Liver (tissue), 7 donors: ENCODE measurements at regions not wholly inside any gene's neighbourhood (a gene's known extent, or its start where the extent isn't known, plus 50 kb on each side); places are given as distances from the start of the nearest gene placed in this dataset.

ENCODE experiments used
- DNase-seq: peaks from one replicate; pipeline ENCODE4 v3.0.0-alpha.2; 2017; ENCODE audit warnings: low spot score
- H3K27ac ChIP-seq, 2 donors: one replicate each; pipeline ENCODE4 v1.7.0; 2013; ENCODE audit warnings: inconsistent platforms in 2 of 2, low read length in 2 of 2, control low read depth in 1 of 2, low read depth in 1 of 2, mild to moderate bottlenecking in 1 of 2
- H3K27me3 ChIP-seq, 4 donors: one replicate each; pipeline versions ENCODE4 v1.6.1 to v1.7.0; 2013; ENCODE audit warnings: low read length in 3 of 4, inconsistent platforms in 1 of 4, mild to moderate bottlenecking in 1 of 4, moderate library complexity in 1 of 4; ENCODE audit not compliant: control insufficient read depth in 4 of 4, insufficient read depth in 4 of 4
- H3K36me3 ChIP-seq, 4 donors: one replicate each; pipeline versions ENCODE4 v1.6.1 to v1.7.0; 2013; ENCODE audit warnings: low read length in 3 of 4, mild to moderate bottlenecking in 3 of 4, low read depth in 1 of 4, moderate library complexity in 1 of 4; ENCODE audit not compliant: control insufficient read depth in 4 of 4, insufficient read depth in 3 of 4
- H3K4me1 ChIP-seq, 4 donors: one replicate each; pipeline versions ENCODE4 v1.6.1 to v1.7.0; 2013; ENCODE audit warnings: low read length in 3 of 4, mild to moderate bottlenecking in 3 of 4, moderate library complexity in 1 of 4; ENCODE audit not compliant: control insufficient read depth in 4 of 4, insufficient read depth in 4 of 4
- H3K4me3 ChIP-seq, 3 donors: one replicate each; pipeline versions ENCODE4 v1.6.1 to v1.7.0; 2013; ENCODE audit warnings: low read length in 3 of 3, control low read depth in 1 of 3, low read depth in 1 of 3, mild to moderate bottlenecking in 1 of 3
- H3K9ac ChIP-seq, 2 donors: one replicate each; pipeline ENCODE4 v1.7.0; 2013; ENCODE audit warnings: low read length in 2 of 2, mild to moderate bottlenecking in 2 of 2, moderate library complexity in 2 of 2, control low read depth in 1 of 2, low read depth in 1 of 2
- H3K9me3 ChIP-seq, 4 donors: one replicate each; pipeline versions ENCODE4 v1.6.1 to v1.7.0; 2013; ENCODE audit warnings: low read length in 3 of 4; ENCODE audit not compliant: control insufficient read depth in 4 of 4
- EGR1 ChIP-seq, 2 donors: IDR thresholded peaks; 2 replicates each; pipeline ENCODE4 v1.6.1; 2016 to 2018; ENCODE audit warnings: antibody characterized with exemption in 2 of 2, low read depth in 2 of 2
- FOXA2 ChIP-seq: IDR thresholded peaks from 2 replicates; pipeline ENCODE4 v1.6.1; 2016; ENCODE audit warnings: antibody characterized with exemption
- GABPA ChIP-seq, 2 donors: IDR thresholded peaks in 1 of 2; conservative IDR thresholded peaks in 1 of 2; 2 replicates each; pipeline ENCODE4 v1.6.1; 2016; ENCODE audit warnings: antibody characterized with exemption in 2 of 2, mild to moderate bottlenecking in 1 of 2, moderate library complexity in 1 of 2
- HNF4A ChIP-seq, 2 donors: conservative IDR thresholded peaks; 2 replicates each; pipeline ENCODE4 v1.6.1; 2016; ENCODE audit warnings: antibody characterized with exemption in 2 of 2, mild to moderate bottlenecking in 2 of 2
- HNF4G ChIP-seq: IDR thresholded peaks from 2 replicates; pipeline ENCODE4 v1.6.1; 2016; ENCODE audit warnings: antibody characterized with exemption
- JUND ChIP-seq, 2 donors: IDR thresholded peaks; 2 replicates each; pipeline ENCODE4 v1.6.1; 2016; ENCODE audit warnings: antibody characterized with exemption in 2 of 2
- NR2F2 ChIP-seq: IDR thresholded peaks from 2 replicates; pipeline ENCODE4 v1.6.1; 2016; ENCODE audit warnings: antibody characterized with exemption
- RAD21 ChIP-seq, 2 donors: IDR thresholded peaks; 2 replicates each; pipeline ENCODE4 v1.6.1; 2016; ENCODE audit warnings: antibody characterized with exemption in 2 of 2, mild to moderate bottlenecking in 2 of 2
- RXRA ChIP-seq, 2 donors: IDR thresholded peaks; 2 replicates each; pipeline ENCODE4 v1.6.1; 2017 to 2018; ENCODE audit warnings: antibody characterized with exemption in 2 of 2, mild to moderate bottlenecking in 1 of 2
- SP1 ChIP-seq: IDR thresholded peaks from 2 replicates; pipeline ENCODE4 v1.6.1; 2018; ENCODE audit warnings: antibody characterized with exemption, mild to moderate bottlenecking
- TAF1 ChIP-seq: conservative IDR thresholded peaks from 2 replicates; pipeline ENCODE4 v1.6.1; 2016; ENCODE audit warnings: antibody characterized with exemption, mild to moderate bottlenecking
- YY1 ChIP-seq: IDR thresholded peaks from 2 replicates; pipeline ENCODE4 v1.6.1; 2016; ENCODE audit warnings: antibody characterized with exemption, mild to moderate bottlenecking
- WGBS: extraction: QIAGEN DNeasy Blood & Tissue Kit; methylation state at CpG from one replicate; pipeline ENCODE4 v1.1.7; 2013; 5-methylcytosine and 5-hydroxymethylcytosine counted together
- TF ChIP-seq, protein P1 (sequence below): IDR thresholded peaks from 2 replicates; pipeline ENCODE4 v1.6.1; 2016; ENCODE audit warnings: antibody characterized with exemption
- TF ChIP-seq, protein P2 (sequence below): IDR thresholded peaks from 2 replicates; pipeline ENCODE4 v1.6.1; 2016; ENCODE audit warnings: antibody characterized with exemption, mild to moderate bottlenecking
- TF ChIP-seq, protein P3 (sequence below): IDR thresholded peaks from 2 replicates; pipeline ENCODE4 v1.6.1; 2016; ENCODE audit warnings: antibody characterized with exemption
- donor health status: healthy.
- donor health status: healthy.
- donor health status: healthy.
- donor health status: healthy.

DNA sequence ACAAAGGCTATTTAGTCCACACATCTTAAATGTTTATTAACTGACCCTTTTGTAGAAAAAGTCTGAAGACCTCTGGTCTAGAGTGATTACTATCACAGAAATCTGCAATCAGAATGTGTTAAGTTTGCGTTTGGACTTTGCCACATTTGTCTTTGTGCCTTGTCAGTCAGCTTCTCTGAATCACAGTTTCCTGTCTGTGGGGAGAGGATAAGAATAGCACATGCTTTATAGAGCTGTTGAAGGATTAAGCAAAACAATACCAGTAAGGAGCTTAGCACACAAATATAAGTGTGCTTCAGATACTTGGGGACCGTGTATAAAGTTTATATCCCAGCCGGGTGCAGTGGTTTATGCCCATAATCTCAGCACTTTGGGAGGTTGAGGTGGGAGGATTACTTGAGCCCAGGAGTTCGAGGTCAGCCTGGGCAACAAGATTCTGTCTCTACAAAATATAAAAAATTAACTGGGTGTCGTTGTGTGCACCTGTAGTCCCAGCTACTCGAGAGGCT is 63.0 kb upstream of the BTG1 start:
- WGBS, result 65% methylated on average over 6 of the region's 6 CpGs
- Histone ChIP-seq H3K4me1 (no peaks in the 10 kb centered on the region), H3K9me3 (no peaks in the 10 kb centered on the region), H3K27ac (no peak overlapping the region), H3K36me3 (no peaks in the 10 kb centered on the region), H3K9ac (no peak overlapping the region), H3K4me3 (no peak overlapping the region), H3K27me3 (no peaks in the 10 kb centered on the region)
- no peak for TF ChIP-seq GABPA (IDR thresholded peaks at IDR 0.05 in 1 of 2, conservative IDR thresholded peaks at IDR 0.05 in 1 of 2)
- TF ChIP-seq YY1, result no peak
- no peak for TF ChIP-seq FOXA2
- no peak for DNase-seq

DNA sequence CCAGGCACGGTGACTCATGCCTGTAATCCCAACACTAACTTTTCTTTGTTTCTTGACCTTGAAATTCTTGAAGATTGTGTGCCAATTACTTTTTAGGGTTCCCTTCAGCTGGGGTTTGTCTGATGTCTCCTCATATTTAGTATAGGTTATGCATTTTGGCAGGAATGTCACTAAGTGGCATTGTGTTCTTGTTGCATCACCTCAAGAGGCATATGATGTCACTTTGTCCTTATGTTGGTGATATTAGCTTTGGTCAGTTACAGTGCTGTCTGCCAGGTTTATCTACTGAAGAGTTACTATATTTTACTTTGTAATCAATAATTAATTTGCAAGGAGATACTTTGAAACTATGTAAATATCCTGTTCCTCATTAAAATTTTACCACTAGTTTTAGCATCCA is 61.0 kb upstream of the BTG1 start:
- no peaks in the 10 kb centered on the region for H3K4me1 ChIP-seq
- H3K36me3 ChIP-seq, result no peaks in the 10 kb centered on the region
- no peak overlapping the region for H3K27ac ChIP-seq
- H3K9me3 ChIP-seq, result no peaks in the 10 kb centered on the region
- no peak overlapping the region for H3K9ac ChIP-seq
- no peak overlapping the region for H3K4me3 ChIP-seq
- no peak for DNase-seq
- TF ChIP-seq NR2F2 (no peak), TAF1 (no peak), HNF4G (no peak), FOXA2 (no peak), HNF4A (conservative IDR thresholded peaks at IDR 0.05) (no peak), EGR1 (IDR thresholded peaks at IDR 0.05; ENCODE audit: low read depth in 2 of 2) (no peak), SP1 (no peak), JUND (IDR thresholded peaks at IDR 0.05) (no peak), RXRA (IDR thresholded peaks at IDR 0.05) (no peak), RAD21 (IDR thresholded peaks at IDR 0.05) (no peak), YY1 (no peak)
- TF ChIP-seq, protein P1, sequence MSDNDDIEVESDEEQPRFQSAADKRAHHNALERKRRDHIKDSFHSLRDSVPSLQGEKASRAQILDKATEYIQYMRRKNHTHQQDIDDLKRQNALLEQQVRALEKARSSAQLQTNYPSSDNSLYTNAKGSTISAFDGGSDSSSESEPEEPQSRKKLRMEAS, result no peak
- TF ChIP-seq, protein P2, sequence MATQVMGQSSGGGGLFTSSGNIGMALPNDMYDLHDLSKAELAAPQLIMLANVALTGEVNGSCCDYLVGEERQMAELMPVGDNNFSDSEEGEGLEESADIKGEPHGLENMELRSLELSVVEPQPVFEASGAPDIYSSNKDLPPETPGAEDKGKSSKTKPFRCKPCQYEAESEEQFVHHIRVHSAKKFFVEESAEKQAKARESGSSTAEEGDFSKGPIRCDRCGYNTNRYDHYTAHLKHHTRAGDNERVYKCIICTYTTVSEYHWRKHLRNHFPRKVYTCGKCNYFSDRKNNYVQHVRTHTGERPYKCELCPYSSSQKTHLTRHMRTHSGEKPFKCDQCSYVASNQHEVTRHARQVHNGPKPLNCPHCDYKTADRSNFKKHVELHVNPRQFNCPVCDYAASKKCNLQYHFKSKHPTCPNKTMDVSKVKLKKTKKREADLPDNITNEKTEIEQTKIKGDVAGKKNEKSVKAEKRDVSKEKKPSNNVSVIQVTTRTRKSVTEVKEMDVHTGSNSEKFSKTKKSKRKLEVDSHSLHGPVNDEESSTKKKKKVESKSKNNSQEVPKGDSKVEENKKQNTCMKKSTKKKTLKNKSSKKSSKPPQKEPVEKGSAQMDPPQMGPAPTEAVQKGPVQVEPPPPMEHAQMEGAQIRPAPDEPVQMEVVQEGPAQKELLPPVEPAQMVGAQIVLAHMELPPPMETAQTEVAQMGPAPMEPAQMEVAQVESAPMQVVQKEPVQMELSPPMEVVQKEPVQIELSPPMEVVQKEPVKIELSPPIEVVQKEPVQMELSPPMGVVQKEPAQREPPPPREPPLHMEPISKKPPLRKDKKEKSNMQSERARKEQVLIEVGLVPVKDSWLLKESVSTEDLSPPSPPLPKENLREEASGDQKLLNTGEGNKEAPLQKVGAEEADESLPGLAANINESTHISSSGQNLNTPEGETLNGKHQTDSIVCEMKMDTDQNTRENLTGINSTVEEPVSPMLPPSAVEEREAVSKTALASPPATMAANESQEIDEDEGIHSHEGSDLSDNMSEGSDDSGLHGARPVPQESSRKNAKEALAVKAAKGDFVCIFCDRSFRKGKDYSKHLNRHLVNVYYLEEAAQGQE, result no peak
- TF ChIP-seq, protein P3, sequence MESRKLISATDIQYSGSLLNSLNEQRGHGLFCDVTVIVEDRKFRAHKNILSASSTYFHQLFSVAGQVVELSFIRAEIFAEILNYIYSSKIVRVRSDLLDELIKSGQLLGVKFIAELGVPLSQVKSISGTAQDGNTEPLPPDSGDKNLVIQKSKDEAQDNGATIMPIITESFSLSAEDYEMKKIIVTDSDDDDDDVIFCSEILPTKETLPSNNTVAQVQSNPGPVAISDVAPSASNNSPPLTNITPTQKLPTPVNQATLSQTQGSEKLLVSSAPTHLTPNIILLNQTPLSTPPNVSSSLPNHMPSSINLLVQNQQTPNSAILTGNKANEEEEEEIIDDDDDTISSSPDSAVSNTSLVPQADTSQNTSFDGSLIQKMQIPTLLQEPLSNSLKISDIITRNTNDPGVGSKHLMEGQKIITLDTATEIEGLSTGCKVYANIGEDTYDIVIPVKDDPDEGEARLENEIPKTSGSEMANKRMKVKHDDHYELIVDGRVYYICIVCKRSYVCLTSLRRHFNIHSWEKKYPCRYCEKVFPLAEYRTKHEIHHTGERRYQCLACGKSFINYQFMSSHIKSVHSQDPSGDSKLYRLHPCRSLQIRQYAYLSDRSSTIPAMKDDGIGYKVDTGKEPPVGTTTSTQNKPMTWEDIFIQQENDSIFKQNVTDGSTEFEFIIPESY, result no peak
- 95% methylated on average over 1 of the region's 1 CpG for WGBS
- H3K27me3 ChIP-seq, result no peaks in the 10 kb centered on the region
